Psoas muscle (tissue), 7 donors: ENCODE measurements at regions not wholly inside any gene's neighbourhood (a gene's known extent, or its start where the extent isn't known, plus 50 kb on each side); places are given as distances from the start of the nearest gene placed in this dataset.

Source experiments
- ATAC-seq, 4 donors: fragments of 200-7000 bp; cut with Tn5 transposase; one replicate each; pipeline ENCODE4 v1.9.1; 2020; ENCODE audit warnings: moderate library complexity in 3 of 4, mild to moderate bottlenecking in 2 of 4
- DNase-seq, 2 donors: peaks; one replicate each; pipeline ENCODE4 v3.0.0-alpha.2; 2020
- H3K27ac ChIP-seq: fragments of 200-600 bp; one replicate; pipeline ENCODE4 v1.8.0; 2022
- H3K27me3 ChIP-seq, 3 donors: fragments of 200-600 bp in 1 of 3; one replicate each; pipeline versions ENCODE4 v1.6.1 to v1.8.0; 2013 to 2022; ENCODE audit warnings: low read length in 2 of 3, mild to moderate bottlenecking in 2 of 3, moderate library complexity in 1 of 3; ENCODE audit not compliant: insufficient read depth in 3 of 3
- H3K36me3 ChIP-seq, 2 donors: fragments of 200-600 bp in 1 of 2; one replicate each; pipeline versions ENCODE4 v1.6.1 to v1.8.0; 2013 to 2022; ENCODE audit warnings: low read depth in 1 of 2, mild to moderate bottlenecking in 1 of 2, moderate library complexity in 1 of 2; ENCODE audit not compliant: insufficient read depth in 1 of 2
- H3K4me1 ChIP-seq: fragments of 200-600 bp; one replicate; pipeline ENCODE4 v1.8.0; 2022
- H3K4me3 ChIP-seq: fragments of 200-600 bp; one replicate; pipeline ENCODE4 v1.8.0; 2022; ENCODE audit warnings: mild to moderate bottlenecking
- H3K9me3 ChIP-seq: fragments of 200-600 bp; one replicate; pipeline ENCODE4 v1.8.0; 2022
- CTCF ChIP-seq: fragments of 200-600 bp; IDR thresholded peaks from one replicate; pipeline ENCODE4 v1.8.0; 2022; ENCODE audit warnings: antibody characterized with exemption
- whole genome bisulfite sequencing, 3 donors: extraction: QIAGEN DNeasy Blood & Tissue Kit; methylation state at CpG; one replicate each; pipeline versions ENCODE4 v1.1.6 to v1.1.7; 2013; 5-methylcytosine and 5-hydroxymethylcytosine counted together
- intact Hi-C, 2 donors: fragments of 100-400 bp; cut with DNase I; formaldehyde crosslinking; loops; one replicate each; pipeline versions ENCODE4 v1.11.0 to v1.14.2; 2022
- donor health status: healthy with polysubstance abuse.
- donor health status: DM: no; HTN: no; CAD: no; lungs with moderate emphysema.
- donor health status: Bipolar disorder and iron deficiency.
- donor health status: healthy.
- donor health status: DM: yes; HTN: yes; CAD: no.
- donor health status: DM: no; HTN: no; CAD: no.
- donor health status: DM: yes; HTN: yes; CAD: no.

- TF ChIP-seq CTCF, result no peak
- Histone ChIP-seq H3K27me3 (no peaks in the 10 kb centered on the region), H3K36me3 (no peaks in the 10 kb centered on the region), H3K9me3 (no peaks in the 10 kb centered on the region), H3K4me3 (no peak overlapping the region), H3K4me1 (no peaks in the 10 kb centered on the region), H3K27ac (no peak overlapping the region)
- no peak for DNase-seq
- intact Hi-C loops, result no loop called here
- no peak for ATAC-seq
- 54 to 82% (median 76%) methylated on average over 3 of the region's 3 CpGs for WGBS, 3 donors
Measured at GRCh38 chr2:185463481-185463880, 275.1 kb upstream of the FSIP2 start.

- Histone ChIP-seq H3K36me3 (no peaks in the 10 kb centered on the region), H3K27me3 (no peaks in the 10 kb centered on the region), H3K4me3 (no peak overlapping the region), H3K9me3 (peaks cover 4% of the 10 kb centered on the region), H3K4me1 (no peaks in the 10 kb centered on the region), H3K27ac (no peak overlapping the region)
- DNase-seq (no peak), ATAC-seq (no peak)
- intact Hi-C loops, result no loop called here
- TF ChIP-seq CTCF, result no peak
Measured at GRCh38 chr2:185466915-185467314, 271.7 kb upstream of the FSIP2 start.

DNA sequence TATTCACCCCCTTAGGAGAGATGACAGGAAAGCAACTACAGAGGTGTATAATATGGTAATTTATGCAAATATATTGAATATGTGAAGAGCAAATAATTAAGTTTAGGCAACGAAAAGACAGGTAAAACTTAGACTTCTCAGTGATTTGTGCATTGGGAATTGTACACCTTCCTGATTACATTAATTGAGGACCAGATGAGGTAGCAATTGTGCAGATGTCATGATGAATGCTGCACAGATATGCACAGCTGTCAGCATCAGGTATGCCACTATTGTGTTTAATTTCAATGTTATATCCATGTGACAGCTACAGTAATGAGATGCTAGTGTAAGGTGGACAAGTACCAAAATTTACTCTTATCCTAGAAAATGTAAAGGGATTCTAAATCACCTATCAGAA, 267.2 kb upstream of the FSIP2 start:
- Histone ChIP-seq H3K36me3 (no peaks in the 10 kb centered on the region), H3K27ac (no peak overlapping the region), H3K4me1 (no peaks in the 10 kb centered on the region), H3K27me3 (no peaks in the 10 kb centered on the region), H3K4me3 (no peak overlapping the region), H3K9me3 (peaks cover 4% of the 10 kb centered on the region)
- DNase-seq, result no peak
- intact Hi-C loops, result no loop called here
- 56 to 69% (median 67%) methylated on average over 1 of the region's 1 CpG for WGBS, 3 donors
- no peak for TF ChIP-seq CTCF
- no peak for ATAC-seq

DNA sequence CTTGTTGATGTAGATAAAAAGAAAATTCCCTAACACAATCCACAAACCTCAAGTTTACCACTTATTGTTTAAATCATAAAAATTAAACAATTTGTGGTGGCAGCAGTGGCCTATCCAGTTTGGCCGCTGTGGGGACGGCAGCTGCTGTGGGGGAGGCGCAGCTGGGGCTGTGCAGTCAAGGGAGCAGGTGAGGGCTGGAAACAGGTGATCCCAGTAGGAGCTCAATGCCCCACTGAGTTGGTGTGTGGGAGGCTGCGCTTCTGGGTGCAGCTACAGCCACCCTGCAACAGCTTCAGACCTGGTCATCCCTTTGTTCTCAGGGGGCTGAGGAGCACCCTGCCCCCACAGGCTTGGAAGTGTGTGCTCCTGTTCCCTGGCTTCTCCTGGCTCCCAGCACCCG, 266.0 kb upstream of the FSIP2 start:
- no peaks in the 10 kb centered on the region for H3K27me3 ChIP-seq
- ATAC-seq (no peak), DNase-seq (no peak)
- TF ChIP-seq CTCF, result no peak
- H3K27ac ChIP-seq, result no peak overlapping the region
- H3K4me1 ChIP-seq, result no peaks in the 10 kb centered on the region
- H3K4me3 ChIP-seq, result no peak overlapping the region
- no peaks in the 10 kb centered on the region for H3K36me3 ChIP-seq
- intact Hi-C loops, result no loop called here
- H3K9me3 ChIP-seq, result peaks cover 4% of the 10 kb centered on the region
- 81 to 82% (median 82%) methylated on average over 5 of the region's 5 CpGs for WGBS, 3 donors

DNA sequence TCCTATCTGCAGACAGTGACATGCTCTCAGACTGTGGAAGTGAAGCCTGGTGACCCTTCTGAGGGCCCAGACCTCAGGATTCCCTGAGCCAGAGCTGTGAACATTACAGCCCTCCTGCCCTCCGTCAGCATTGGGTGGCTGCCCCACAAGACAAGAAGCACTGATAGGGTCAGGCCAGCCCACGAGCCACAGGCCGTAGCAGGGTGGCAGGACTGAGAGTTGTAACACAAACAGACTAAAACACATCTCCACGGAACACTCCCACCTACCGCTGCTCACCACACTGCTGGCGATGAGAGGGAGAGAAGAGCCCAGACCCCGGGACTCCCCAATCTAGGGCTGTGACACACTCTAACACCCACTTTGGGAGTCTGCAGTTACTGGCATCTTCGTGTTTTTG, 264.8 kb upstream of the FSIP2 start:
- Histone ChIP-seq H3K9me3 (peaks cover 4% of the 10 kb centered on the region), H3K4me1 (no peaks in the 10 kb centered on the region), H3K27me3 (no peaks in the 10 kb centered on the region), H3K27ac (no peak overlapping the region), H3K4me3 (no peak overlapping the region), H3K36me3 (no peaks in the 10 kb centered on the region)
- DNase-seq (no peak), ATAC-seq (no peak)
- intact Hi-C loops, result no loop called here
- 90 to 99% (median 93%) methylated on average over 8 of the region's 8 CpGs for WGBS, 3 donors
- TF ChIP-seq CTCF, result no peak
